Stimulated activated CD4-positive, alpha-beta T cell treated with anti-CD3 and anti-CD28 coated beads, Interleukin-15, amount 100 ng/mL, for 24 hours (primary cell): ENCODE measurements at regions not wholly inside any gene's neighbourhood (a gene's known extent, or its start where the extent isn't known, plus 50 kb on each side); places are given as distances from the start of the nearest gene placed in this dataset.
"Not testable (repeated sequence)": the region's sequence is repeated elsewhere in the genome, so short reads cannot be mapped to it uniquely, and the experiment has no call there.

Source experiments
- DNase-seq: peaks from one replicate; pipeline ENCODE4 v3.0.0-alpha.2; 2020

- DNase-seq, result not testable (repeated sequence)
Measured at GRCh38 chr9:41754403-41754802, 374.8 kb downstream of the CNTNAP3B start.

DNA sequence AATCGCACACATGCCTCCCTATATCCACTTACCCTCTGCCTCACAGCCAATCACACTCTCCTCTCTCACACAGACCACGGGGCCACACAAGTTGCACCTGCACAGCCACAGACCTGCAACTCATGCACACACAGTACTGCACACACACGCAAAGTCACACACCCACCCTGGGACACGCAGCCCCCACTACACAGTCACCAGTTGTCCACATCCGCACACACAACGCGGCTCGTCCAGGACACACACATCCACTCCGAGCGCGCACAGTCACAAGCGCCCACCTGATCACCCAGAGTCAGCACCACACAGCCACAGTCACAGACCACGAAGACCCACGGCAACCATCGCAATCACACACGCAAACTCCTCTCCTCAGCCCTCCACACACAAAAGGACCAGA, 387.3 kb downstream of the CNTNAP3B start:
- DNase-seq, result not testable (repeated sequence)

DNA sequence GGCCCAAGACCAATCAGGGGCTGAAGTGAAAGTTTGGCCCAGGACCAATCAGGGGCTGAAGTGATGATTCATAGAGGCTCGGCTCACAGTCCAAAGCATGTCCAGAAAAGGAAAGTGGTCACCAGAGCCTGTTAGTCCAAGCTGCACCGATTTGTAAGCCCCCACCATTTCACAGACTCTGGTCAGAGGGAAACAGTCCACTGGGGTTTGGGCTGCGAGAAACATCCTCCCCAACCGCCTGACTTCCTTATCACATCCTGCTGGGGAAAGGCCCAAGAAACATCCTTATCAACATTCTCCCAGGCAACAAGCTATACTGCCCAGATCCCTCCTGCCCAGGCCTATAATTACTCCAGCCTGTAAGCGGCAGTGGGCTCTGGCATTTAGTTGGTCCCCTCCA, 388.1 kb downstream of the CNTNAP3B start:
- DNase-seq, result not testable (repeated sequence)

DNA sequence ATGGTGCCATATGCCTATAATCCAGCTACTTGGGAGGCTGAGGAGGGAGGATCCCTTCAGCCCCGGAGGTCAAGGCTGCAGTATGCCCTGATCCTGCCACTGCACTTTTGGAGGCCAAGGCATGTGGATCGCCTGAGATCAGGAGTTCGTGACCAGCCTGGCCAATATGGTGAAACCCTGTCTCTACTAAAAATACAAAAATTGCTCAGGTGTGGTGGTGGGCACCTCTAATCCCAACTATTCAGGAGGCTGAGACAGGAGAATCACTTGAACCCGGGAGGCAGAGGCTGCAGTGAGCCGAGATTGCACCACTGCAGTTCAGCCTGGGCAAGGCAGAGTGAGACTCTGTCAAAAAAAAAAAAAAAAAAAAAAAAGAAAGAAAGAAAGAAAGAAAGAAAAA, 390.5 kb downstream of the CNTNAP3B start:
- DNase-seq, result not testable (repeated sequence)

DNA sequence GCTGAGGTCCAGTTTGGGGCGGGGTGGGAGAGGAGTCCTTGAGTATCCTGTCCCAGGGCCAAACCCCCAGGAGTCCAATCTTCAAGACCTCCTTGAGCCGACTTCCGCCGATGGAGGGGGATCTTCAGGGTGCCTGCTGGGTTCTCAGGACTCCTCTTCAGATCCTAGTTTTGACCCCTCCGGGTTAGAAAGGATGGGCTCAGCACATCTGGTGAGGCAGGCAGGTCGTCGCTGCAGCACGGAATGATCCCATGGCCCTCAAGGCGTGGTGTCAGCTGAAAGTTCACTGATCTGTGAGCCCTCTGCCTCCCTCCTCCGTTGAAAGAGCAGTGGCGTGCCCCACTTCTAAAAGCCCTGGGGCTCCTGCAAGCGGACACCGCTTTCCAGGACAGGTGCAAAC, 430.0 kb downstream of the CNTNAP3B start:
- DNase-seq, result not testable (repeated sequence)

DNA sequence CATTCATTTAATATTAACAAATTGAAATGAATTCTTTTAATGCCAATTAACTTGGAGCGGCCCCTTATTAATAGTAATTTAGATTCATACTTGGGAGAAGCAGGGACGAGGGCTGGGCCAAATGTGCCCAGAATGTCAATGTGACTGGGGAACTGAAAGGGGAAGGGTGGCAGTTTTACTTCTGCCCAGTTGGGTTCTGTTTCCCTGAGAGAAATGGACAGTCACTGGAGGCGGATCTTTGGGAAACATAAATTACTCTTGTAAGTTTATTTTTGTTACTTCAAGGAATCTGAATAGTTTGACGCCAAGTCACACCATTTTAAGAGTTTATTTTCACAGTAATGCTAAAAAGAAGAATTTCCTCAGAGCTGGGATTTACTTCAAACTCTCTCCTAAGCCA, 432.1 kb downstream of the CNTNAP3B start:
- DNase-seq, result not testable (repeated sequence)

DNA sequence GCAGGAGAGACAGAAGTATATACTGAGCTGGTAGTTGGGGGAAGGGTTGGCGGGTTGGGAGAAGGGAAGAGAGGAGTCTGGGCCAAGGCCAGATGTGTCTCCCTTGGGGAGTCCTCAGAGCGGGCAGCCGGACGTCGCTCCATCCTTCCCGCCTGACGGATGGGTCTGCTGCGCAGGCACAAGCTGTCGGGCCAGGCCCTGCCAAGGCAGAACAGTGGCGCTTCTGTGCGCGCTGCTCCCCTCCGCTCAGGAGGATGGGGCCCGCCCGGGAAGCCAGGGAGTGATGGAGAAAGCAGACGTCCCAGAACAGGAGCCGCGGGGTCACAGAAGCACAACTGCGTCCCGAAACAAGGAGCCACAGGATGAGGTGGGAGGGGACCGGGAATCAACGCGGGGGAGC, 449.9 kb downstream of the CNTNAP3B start:
- not testable (repeated sequence) for DNase-seq

GRCh38 chr9:41663497-41664036, 465.7 kb downstream of the CNTNAP3B start:
- DNase-seq, result not testable (repeated sequence)

GRCh38 chr9:41658706-41659105, 469.6 kb upstream of the ZNG1F start:
- DNase-seq, result not testable (repeated sequence)

DNA sequence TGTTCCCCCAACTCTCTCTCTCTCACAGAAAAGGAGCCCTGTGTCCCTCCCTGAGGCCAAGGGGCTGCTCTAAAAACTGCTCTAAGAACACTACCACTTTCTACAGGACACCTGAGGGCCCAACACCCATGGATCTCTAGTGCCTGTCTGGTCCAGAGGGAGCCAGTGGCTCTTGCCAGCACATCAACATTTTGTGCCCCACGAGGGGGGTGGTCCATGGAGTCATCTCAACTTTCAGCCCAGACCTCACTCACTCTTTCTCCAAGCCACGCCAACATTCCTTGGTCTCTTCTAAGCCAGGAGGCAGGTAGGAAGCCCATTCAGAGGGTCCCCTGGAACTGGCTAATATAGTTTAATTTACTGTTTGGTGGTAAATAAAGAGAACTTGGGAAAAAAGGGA, 469.0 kb upstream of the ZNG1F start:
- not testable (repeated sequence) for DNase-seq

DNA sequence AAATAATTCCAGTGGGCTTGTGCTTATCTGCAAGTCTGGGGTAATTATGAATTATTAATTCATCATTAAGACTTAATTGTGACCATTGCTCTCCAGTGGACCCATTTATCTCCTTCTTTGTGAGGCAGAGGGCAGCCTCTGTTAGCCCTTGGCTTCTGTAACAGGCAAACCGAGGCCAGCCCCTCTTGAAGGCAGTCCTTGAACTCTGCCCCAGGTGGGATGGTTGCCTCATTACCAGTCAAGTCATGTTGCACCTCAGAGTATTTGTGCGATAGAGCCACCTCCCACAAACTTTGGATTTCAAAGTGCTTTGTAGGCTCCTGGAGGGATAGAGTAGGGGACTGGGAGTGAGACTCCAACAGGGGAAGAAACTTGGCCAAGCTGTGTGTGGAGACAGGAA, 468.0 kb upstream of the ZNG1F start:
- not testable (repeated sequence) for DNase-seq

DNA sequence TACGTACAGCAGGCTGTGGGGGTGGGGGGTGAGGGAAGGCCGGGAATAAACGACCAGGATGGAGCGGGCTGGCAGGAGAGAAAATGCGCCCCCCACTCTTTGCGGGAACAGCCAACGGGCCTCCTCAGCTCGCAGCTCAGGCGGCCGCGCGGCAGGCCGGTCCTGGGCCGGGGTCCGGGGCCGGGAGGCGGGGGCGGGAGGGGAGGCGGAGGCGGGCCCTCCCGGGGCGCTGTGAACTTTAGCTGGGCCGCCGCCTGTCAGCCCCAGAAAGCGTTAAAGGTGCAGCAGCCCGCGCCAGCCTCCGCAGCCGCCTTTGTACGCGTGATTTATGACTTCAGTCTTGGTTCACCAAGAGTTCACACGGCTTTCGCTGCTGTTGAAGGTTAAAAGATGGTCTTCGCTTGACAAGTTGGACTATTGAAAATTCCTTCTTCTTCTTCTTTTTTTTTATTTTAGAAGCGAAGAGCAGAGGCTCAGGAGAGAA, 466.0 kb upstream of the ZNG1F start:
- DNase-seq, result peak; percentile 14

- not testable (repeated sequence) for DNase-seq
Measured at GRCh38 chr9:41654349-41654748, 465.2 kb upstream of the ZNG1F start.

- DNase-seq, result not testable (repeated sequence)
Measured at GRCh38 chr9:41653560-41654340, 464.6 kb upstream of the ZNG1F start.

- DNase-seq, result not testable (repeated sequence)
Measured at GRCh38 chr9:41652800-41653199, 463.7 kb upstream of the ZNG1F start.

DNA sequence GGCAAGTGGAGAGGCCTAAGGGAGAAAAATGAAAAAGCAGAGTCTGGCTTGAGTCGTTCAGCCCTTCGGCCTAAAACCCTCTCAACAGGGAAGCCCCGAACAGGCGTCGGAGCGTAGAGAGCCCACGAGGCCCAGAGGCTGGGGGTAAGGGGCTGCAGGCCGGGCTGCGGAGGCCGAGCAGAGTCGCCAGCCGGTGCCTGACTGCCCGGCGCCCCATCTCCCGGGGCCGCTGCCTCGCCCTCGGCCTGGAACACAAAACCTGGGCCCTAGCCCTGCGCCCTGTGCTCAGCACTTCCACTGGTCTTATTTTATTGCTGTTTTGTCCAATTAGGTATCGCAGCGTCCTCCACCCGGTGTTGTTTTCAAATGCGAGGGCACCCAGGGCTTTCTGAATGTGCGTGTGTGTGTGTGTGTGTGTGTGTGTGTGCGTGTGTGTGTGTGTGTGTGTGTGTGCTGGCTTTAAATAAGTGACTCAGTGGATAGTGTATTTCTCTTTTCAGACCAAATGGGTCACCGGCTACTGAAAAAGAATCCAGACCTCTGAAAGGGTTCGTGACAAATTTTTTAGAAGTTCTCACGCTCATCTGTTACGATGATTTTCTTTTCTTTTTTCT, 463.1 kb upstream of the ZNG1F start:
- not testable (repeated sequence) for DNase-seq

- DNase-seq, result not testable (repeated sequence)
Measured at GRCh38 chr9:41650086-41650485, 461.0 kb upstream of the ZNG1F start.

GRCh38 chr9:41648564-41648963, 459.4 kb upstream of the ZNG1F start:
- peak; percentile 34 for DNase-seq

- not testable (repeated sequence) for DNase-seq
Measured at GRCh38 chr9:41646246-41646645, 457.1 kb upstream of the ZNG1F start.

DNA sequence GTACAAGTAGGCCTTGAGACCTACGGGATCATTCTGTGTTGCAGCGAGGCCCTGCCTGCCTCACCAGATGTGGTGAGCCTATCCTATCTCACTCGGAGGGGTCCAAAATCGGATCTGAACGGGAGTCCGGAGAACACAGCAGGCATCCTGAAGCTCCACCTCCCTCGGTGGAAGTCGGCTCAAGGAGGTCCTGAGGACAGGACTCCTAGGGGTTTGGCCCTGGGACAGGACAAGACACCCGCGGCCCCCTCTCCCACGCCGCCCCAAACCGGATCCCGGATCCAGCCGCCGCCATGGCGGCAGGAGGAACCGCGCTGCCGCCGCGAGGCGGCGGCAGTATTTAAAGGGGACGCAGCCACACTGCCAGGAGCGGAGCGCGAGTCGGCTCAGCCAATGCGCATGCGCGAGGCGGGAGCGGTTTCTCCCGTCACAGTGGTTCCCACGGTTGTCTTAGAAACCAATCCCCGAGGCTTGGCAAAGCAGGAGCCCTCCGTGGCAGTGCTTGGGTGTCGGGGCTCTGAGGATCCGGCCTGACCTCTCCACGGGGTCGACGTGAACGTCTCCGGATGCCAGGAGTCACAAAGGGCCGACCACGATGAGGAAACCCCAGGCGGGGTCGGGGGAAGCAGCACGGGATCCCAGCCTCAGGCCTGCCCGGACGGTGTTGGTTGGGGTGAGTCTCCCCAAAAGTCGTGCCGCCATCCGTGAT, 454.6 kb upstream of the ZNG1F start:
- DNase-seq, result peak; percentile 66

DNA sequence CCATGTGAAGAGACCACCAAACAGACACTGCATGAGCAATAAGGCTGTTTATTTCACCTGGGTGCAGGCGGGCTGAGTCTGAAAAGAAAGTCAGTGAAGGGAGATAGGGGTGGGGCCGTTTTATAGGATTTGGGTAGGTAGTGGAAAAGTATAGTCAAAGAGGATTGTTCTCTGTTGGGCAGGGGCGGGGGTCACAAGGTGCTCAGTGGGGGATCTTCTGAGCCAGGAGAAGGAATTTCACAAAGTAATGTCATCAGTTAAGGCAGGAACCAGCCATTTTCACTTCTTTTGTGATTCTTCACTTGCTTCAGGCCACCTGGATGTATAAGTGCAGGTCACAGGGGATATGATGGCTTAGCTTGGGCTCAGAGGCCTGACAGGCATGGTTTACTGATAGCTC, 444.6 kb upstream of the ZNG1F start:
- not testable (repeated sequence) for DNase-seq

- not testable (repeated sequence) for DNase-seq
Measured at GRCh38 chr9:41623666-41624065, 434.5 kb upstream of the ZNG1F start.

GRCh38 chr9:41619254-41619653, 430.1 kb upstream of the ZNG1F start:
- not testable (repeated sequence) for DNase-seq
